Panc1 (cell line): ENCODE measurements at regions not wholly inside any gene's neighbourhood (a gene's known extent, or its start where the extent isn't known, plus 50 kb on each side); places are given as distances from the start of the nearest gene placed in this dataset.

ENCODE experiments used
- ATAC-seq: fragments of 200-7000 bp; cut with Tn5 transposase; 2 replicates; pipeline ENCODE4 v1.9.1; 2020; ENCODE audit warnings: mild to moderate bottlenecking, moderate library complexity
- BruUV-seq: library from RNA; stranded (reverse); fragments of 400-500 nt; replicated peaks from 2 replicates; lab custom pipeline; 2021; lab: Mats Ljungman, UMichigan
- CTCF ChIA-PET: fragments of 300-600 bp; sonication (Branson Sonifier 250); formaldehyde crosslinking; loops from one replicate; lab custom pipeline; 2022; ENCODE audit warnings: antibody characterized with exemption; lab: Charles Lee
- POLR2A ChIA-PET: fragments of 300-600 bp; sonication (Branson Sonifier 250); formaldehyde crosslinking; loops from one replicate; lab custom pipeline; 2022; ENCODE audit warnings: antibody characterized with exemption; lab: Charles Lee
- DNase-seq: peaks from one replicate; pipeline ENCODE4 v3.0.0-alpha.2; 2010; ENCODE audit warnings: low read depth, low spot score
- H3K27ac ChIP-seq: 2 replicates; pipeline ENCODE4 v1.5.1; 2011; ENCODE audit warnings: mild to moderate bottlenecking, low read length, inconsistent platforms
- H3K27me3 ChIP-seq: fragments of 200-500 bp; sonication (Bioruptor generic); 2 replicates; pipeline ENCODE4 v1.6.0; 2014; ENCODE audit warnings: low read length, inconsistent platforms; ENCODE audit not compliant: control insufficient read depth, insufficient read depth
- H3K36me3 ChIP-seq: fragments of 200-500 bp; sonication (Bioruptor generic); 2 replicates; pipeline ENCODE4 v1.5.1; 2014; ENCODE audit warnings: inconsistent platforms, mild to moderate bottlenecking, low read length, moderate library complexity; ENCODE audit not compliant: control insufficient read depth, insufficient read depth
- H3K4me1 ChIP-seq: 2 replicates; pipeline ENCODE4 v1.5.1; 2011; ENCODE audit warnings: inconsistent platforms, mild to moderate bottlenecking, low read length, moderate library complexity; ENCODE audit not compliant: control insufficient read depth, insufficient read depth
- H3K4me3 ChIP-seq, 2 experiments: 2 replicates each; pipeline ENCODE4 v1.5.1; 2011 to 2012; ENCODE audit warnings: low read depth in 2 of 2, low read length in 2 of 2, mild to moderate bottlenecking in 2 of 2, inconsistent platforms in 1 of 2, moderate library complexity in 1 of 2
- H3K9me3 ChIP-seq: fragments of 200-500 bp; sonication (Bioruptor generic); 2 replicates; pipeline ENCODE4 v1.5.1; 2014; ENCODE audit warnings: low read depth, mild to moderate bottlenecking, inconsistent platforms, low read length, moderate library complexity; ENCODE audit not compliant: control insufficient read depth, insufficient read depth
- POLR2AphosphoS5 ChIP-seq: IDR thresholded peaks from 2 replicates; pipeline ENCODE4 v1.6.1; 2012; ENCODE audit warnings: mild to moderate bottlenecking, low read depth, low read length, moderate library complexity
- REST ChIP-seq, 2 experiments: IDR thresholded peaks; 2 replicates each; pipeline ENCODE4 v1.6.1; 2011 to 2012; ENCODE audit warnings: low read depth in 2 of 2, control low read depth in 1 of 2, low read length in 1 of 2, mild to moderate bottlenecking in 1 of 2, moderate library complexity in 1 of 2; ENCODE audit not compliant: insufficient read depth in 1 of 2
- SIN3A ChIP-seq: IDR thresholded peaks from 2 replicates; pipeline ENCODE4 v1.6.1; 2012; ENCODE audit warnings: low read depth, mild to moderate bottlenecking, low read length, moderate library complexity, borderline replicate concordance; ENCODE audit not compliant: insufficient read depth
- TCF7L2 ChIP-seq: IDR thresholded peaks from 2 replicates; pipeline ENCODE4 v1.6.1; 2011; ENCODE audit warnings: mild to moderate bottlenecking, low read depth, low read length, inconsistent platforms
- in situ Hi-C: cut with HindIII; loops from 2 replicates; pipeline ENCODE4 v1.10.0; 2016; ENCODE audit warnings: low sequenced_read_pairs, low pct_unique_long_range_greater_than_20kb
- intact Hi-C: fragments of 100-400 bp; cut with micrococcal nuclease; formaldehyde crosslinking; loops from one replicate; pipeline ENCODE4 v1.10.0; 2022; ENCODE audit not compliant: unreplicated experiment
- TF ChIP-seq, protein P1 (sequence below): fragments of 450-650 bp; IDR thresholded peaks from 2 replicates; pipeline ENCODE4 v1.5.1; 2017; ENCODE audit warnings: mild to moderate bottlenecking

- ATAC-seq (no peak), DNase-seq (no peak)
- Histone ChIP-seq H3K27me3 (peaks cover 22% of the 10 kb centered on the region), H3K36me3 (no peaks in the 10 kb centered on the region), H3K9me3 (no peaks in the 10 kb centered on the region), H3K4me1 (no peaks in the 10 kb centered on the region), H3K4me3 (no peak overlapping the region), H3K27ac (no peak overlapping the region)
- POLR2A ChIA-PET, result no interaction called here
- intact Hi-C loops, result no loop called here
- BruUV-seq, result no TSS peak
- in situ Hi-C loops, result no loop called here
- CTCF ChIA-PET, result no interaction called here
- TF ChIP-seq SIN3A, result no peak
- TF ChIP-seq, protein P1, sequence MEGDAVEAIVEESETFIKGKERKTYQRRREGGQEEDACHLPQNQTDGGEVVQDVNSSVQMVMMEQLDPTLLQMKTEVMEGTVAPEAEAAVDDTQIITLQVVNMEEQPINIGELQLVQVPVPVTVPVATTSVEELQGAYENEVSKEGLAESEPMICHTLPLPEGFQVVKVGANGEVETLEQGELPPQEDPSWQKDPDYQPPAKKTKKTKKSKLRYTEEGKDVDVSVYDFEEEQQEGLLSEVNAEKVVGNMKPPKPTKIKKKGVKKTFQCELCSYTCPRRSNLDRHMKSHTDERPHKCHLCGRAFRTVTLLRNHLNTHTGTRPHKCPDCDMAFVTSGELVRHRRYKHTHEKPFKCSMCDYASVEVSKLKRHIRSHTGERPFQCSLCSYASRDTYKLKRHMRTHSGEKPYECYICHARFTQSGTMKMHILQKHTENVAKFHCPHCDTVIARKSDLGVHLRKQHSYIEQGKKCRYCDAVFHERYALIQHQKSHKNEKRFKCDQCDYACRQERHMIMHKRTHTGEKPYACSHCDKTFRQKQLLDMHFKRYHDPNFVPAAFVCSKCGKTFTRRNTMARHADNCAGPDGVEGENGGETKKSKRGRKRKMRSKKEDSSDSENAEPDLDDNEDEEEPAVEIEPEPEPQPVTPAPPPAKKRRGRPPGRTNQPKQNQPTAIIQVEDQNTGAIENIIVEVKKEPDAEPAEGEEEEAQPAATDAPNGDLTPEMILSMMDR, result no peak
- no peak for TF ChIP-seq POLR2AphosphoS5
- TF ChIP-seq REST (IDR thresholded peaks at IDR 0.05; ENCODE audit: insufficient read depth in 1 of 2, low read depth in 2 of 2, low read length in 1 of 2), result no peak
- TF ChIP-seq TCF7L2, result no peak
These were observed 116.4 kb downstream of the TRIM29 start for GRCh38 chr11:120021391-120021953.

- no peak for TF ChIP-seq TCF7L2
- TF ChIP-seq REST (IDR thresholded peaks at IDR 0.05; ENCODE audit: insufficient read depth in 1 of 2, low read depth in 2 of 2, low read length in 1 of 2), result no peak
- no peak for TF ChIP-seq POLR2AphosphoS5
- TF ChIP-seq, protein P1, result no peak
- no peak for TF ChIP-seq SIN3A
- Histone ChIP-seq H3K4me3 (no peak overlapping the region), H3K9me3 (no peaks in the 10 kb centered on the region), H3K4me1 (no peaks in the 10 kb centered on the region), H3K36me3 (no peaks in the 10 kb centered on the region), H3K27me3 (peaks cover 22% of the 10 kb centered on the region), H3K27ac (no peak overlapping the region)
- in situ Hi-C loops, result no loop called here
- ChIA-PET CTCF (no interaction called here), POLR2A (interaction anchor here (0.5 kb wide), 1 partner anchor 14 kb away, joined by 3 read pairs; no protein-coding TSS in a partner anchor)
- no peak for DNase-seq
- no peak for ATAC-seq
- intact Hi-C loops, result no loop called here
- BruUV-seq, result no TSS peak
These were observed 116.9 kb downstream of the TRIM29 start for GRCh38 chr11:120020981-120021380.
